HG02870 (cell line): ENCODE measurements at regions not wholly inside any gene's neighbourhood (a gene's known extent, or its start where the extent isn't known, plus 50 kb on each side); places are given as distances from the start of the nearest gene placed in this dataset.

ENCODE experiments used
- ATAC-seq: cut with Tn5 transposase; IDR thresholded peaks from one replicate; pipeline ENCODE4 v1.9.1; 2021; ENCODE audit warnings: mild to moderate bottlenecking, moderate library complexity; ENCODE audit not compliant: unreplicated experiment

DNA sequence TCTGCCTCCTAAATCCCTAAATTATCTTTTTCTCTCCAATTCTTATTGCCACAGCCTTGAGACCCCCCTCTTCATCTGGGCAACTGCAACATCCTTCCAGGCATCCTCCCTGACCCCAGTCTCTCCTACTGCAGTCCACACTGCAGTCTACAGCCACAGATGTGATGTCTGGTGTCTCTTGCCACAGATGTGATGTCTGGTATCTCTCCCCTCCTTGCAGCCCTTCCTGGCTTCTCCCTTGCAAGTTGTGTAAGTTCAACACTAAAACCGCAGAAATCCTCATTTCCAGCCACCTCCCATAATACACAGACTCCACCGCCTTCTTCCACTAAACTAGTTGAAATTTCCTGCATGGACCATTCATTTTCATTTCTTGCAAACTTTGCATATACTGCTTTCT, 113.1 kb upstream of the DDX18 start:
- ATAC-seq: no peak

DNA sequence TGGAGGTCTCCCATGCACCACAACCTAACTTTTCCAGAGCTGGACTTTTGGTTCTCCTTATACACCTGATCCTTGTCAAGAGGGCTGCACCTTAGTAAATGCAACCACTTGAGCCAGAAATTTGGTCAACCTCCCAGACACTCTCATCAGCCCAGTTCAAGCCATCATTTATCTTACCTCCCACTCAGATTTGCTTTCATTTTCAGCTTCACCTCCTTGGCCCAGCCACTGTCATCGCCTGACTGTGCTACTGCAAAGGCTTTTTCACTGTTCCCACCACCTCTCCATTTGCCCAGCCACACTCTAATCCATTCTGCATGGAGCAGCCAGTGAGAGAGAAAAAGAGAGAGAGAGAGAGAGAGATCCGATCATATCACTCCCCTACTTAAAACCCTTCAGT, 112.4 kb upstream of the DDX18 start:
- no peak for ATAC-seq

DNA sequence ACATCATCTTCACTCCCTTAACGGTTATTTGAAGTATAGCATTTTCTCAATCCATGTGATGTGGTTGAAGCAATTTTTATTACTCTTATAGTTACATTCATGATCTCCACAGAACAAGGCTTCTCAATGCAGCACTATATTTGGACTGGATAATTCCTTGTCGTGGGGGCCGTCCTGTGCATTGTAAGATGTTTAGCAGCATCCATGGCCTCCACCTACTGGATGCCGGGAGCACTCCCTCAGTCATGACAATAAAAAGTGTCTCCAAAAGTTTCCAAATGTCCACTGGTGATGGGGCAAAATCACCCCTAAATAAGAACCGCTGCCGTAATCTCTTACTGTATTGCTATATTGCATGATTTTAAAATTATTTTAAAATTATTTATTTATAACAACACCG, 110.6 kb upstream of the DDX18 start:
- no peak for ATAC-seq

DNA sequence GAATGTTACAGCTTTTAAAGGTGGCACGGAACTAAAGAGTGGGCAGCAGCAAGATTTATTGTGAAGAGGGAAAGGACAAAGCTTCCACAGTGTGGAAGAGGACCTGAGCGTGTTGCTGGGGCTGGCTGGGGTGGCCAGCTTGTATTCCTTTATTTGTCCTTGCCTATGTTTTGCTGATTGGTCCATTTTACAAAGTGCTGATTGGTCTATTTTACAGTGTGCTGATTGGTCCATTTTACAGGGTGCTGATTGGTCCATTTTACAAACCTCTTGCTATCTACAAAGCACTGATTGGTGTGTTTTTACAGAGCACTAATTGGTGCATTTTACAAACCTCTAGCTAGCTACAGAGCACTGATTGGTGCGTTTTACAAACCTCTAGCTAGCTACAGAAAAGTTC, 109.7 kb upstream of the DDX18 start:
- ATAC-seq: no peak

DNA sequence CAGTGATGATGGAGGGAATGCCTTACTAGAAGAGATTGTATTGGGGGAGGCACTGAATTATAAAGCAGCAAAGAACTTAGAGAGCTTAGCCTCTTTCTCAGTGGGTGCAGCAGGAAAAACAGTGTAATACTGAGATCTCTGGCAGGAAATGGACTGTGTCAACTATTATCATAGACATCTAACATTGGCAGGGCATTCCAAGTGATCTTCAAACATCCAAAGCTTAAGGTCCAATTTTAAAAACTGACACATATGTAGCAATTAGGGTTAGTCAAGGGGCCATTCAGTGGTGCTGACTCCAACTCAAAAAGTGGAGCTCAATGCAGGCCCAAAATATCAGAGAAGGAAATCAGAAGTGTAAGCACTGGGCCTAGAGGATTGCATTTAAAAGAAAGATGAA, 106.6 kb upstream of the DDX18 start:
- ATAC-seq: no peak

DNA sequence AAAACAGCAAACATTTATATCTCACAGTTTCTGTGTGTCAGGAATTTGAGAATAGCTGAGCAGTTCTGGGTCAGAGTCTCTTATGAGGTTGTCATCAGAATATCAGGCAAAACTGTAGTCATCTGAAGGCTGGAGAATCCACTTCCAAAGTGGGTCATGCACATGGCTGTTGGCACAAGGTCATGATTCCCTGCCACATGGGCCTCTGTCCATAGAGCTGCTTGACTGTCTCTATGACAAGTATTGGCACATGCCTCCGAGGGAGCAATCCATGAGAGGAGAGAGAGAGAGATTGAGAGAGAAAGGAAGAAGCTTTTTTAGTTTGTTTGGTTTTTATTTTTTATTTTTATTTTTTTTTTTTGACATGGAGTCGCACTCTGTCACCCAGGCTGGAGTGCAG, 101.8 kb upstream of the DDX18 start:
- ATAC-seq: no peak

DNA sequence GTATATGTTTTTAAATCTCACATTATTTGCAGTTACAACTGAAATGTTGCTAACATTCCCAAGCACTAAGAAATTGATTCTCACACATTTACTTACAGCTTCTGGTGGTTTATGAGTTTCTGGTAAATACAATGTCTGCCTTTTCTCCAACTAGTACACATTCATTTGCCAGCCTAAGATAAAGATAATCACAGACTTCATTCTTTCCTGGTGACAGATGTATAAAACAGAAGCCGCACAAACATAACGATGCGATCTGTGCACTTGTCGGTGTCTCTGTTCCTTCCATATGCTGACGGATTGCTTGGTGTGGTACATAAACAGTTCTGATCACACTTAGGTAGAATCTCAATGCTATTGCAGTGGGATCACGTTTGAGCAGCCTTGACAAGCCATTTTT, 100.4 kb upstream of the DDX18 start:
- no peak for ATAC-seq

DNA sequence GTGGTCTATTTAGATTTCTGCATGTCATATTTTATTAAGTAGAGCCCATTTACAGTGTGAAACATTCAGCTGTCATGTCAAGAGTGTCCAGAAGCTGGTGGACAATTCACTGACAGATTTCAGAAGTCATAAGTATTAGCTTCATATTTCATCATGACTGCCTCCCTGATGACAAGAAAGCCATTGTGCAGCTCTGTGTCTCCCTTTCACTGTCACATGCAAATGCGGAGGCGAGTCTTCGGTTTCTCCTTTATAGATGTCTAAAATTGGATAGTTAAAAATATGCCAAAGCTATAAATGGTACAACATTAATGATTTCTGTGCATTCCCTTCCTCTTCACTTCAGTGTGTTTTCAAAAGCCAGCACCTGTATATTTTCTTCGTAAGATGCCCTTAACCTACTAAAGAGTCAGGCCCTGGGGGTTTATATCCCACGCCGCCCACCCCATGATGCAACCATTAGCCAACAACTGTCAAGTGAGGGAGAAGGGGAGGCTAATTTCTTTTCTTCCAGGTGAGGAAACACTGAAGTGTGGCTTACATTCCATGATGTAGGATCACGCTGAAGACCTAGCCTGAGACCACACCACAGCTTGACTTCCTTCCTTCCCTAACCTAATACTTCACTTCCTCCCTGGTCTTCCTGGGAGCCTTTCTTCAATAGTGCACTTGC, 99.6 kb upstream of the DDX18 start:
- ATAC-seq: no peak

DNA sequence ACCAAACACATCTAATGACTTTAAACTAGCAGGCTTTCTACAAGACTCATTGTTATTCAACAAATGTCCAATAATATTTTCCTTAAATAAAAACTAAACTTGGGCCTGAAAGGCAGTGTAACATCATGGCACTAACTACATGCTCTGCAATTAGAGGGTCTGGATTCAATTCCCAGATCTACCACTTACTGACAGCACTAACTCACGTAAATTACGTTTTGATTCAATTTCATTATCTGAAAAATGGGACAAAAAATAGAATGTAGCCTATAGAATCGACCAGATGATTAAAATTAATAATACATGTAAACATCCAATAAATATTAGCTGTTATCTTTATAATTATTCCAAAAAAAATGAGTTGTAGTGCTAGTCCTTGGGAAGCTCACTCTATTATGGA, 98.0 kb upstream of the DDX18 start:
- ATAC-seq: no peak

DNA sequence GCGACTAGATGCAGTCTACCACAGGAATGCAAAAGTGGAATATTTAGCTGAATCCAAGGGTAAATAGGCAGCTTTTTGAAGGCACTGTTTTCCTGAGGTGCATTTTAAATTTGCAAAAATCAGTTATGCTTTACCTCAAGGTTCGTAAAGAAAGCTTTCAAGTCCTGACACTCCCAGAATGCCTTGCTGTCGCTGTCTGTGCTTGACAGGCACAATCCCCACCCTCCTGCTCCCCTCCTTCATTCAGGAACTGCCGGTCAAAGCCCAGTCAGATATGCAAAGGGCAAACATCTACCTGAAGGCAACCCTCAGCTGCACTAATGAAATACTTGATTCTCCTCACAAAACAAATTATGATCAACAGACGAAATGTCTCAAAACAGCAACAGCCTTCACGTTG, 97.4 kb upstream of the DDX18 start:
- ATAC-seq: no peak

DNA sequence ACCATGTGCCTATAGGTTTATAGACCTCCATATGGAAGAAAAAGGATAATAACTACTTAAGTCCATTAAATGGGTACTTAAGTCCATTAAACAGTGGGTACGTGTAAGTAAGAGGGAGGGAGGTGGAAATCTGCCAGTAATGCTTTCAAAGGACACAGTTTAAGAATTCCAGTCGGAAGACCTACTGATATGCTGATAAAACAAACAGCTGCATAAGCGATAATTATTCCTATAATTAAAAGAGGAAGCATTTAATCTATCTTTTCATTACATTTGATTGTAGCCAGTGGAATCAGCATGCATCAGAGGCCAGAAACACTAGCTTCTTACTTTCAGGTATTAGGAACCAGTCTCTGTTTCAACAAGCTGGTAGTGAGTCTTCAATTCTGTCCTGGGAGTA, 96.4 kb upstream of the DDX18 start:
- no peak for ATAC-seq

DNA sequence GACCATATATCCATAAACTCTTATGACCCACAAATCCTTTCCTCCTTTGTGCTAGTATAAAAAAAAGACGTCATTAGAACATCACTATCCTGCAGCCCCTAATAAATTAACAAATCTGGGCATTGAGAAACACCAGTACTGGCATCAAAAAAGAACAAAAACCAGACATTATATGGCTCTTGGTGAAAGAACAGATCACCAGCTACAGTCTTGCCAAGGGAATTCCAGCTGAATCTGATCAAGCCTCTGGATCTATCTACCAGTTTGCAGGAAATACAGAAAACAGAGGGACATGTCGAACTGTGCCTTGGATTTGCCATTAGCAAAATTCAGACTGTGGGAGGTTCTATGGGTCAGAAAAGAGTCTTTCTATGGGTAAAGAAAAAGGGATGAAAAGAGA, 93.7 kb upstream of the DDX18 start:
- ATAC-seq: no peak

DNA sequence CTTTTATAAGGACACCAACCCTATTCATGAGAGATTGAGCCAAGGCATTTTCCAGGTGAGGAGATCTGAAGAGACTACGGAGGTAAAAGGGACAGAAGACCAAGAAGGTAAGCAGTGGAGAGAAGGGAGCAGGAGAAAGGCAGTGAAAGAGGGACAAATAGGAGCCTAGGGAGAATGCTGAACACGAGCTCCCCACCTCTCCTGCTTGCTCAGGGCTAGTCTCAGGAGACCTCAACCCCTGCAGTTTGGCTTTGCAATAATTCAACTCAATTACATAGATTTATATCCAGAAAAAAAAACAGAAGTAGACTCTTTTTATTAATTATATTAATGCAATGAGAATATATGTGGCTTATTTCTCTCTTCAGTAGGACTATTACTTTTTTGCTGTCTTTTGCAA, 91.0 kb upstream of the DDX18 start:
- no peak for ATAC-seq

DNA sequence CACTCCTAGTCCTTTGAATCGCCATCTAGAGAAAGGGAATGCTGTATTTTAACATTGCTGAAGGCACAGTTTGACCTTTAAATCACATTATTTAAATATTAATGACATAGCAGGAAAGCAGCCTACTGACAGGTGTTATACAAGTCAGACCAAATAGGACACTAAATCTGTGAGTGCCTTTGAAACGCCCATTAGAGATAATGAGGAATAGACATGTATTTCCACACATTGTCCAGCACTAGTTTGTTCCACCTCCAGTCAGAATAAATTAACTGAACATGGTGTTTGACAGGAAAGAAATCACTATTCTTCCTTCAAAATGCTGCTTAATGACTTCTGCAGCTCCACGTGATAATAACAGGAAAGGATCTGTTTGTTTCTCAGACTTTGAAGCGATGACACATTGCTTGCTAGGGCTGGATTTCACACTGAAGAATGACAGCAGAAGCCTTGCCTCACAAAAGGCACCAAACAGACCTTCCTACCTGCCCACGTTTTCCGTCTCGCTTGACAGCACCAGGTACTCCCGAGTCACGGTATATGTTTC, 90.5 kb upstream of the DDX18 start:
- ATAC-seq: no peak

DNA sequence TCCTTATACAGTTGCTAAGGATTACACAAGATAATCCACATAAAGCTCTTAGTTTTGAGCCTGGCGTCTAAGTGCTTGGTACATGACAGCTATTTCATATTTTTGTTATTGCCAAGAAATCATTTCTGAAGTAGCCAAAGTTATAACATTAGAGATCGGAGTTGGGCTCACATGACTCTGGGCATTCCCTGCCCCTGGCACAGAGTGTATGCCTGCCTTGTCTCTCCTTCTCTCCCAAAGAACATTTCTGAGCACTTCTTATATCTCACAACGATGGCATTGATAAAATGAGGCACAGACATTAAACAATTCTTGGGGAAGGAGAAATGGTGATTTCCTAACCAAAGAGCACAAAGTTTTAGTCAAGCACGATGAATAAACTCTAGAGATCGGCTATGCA, 87.7 kb upstream of the DDX18 start:
- no peak for ATAC-seq

DNA sequence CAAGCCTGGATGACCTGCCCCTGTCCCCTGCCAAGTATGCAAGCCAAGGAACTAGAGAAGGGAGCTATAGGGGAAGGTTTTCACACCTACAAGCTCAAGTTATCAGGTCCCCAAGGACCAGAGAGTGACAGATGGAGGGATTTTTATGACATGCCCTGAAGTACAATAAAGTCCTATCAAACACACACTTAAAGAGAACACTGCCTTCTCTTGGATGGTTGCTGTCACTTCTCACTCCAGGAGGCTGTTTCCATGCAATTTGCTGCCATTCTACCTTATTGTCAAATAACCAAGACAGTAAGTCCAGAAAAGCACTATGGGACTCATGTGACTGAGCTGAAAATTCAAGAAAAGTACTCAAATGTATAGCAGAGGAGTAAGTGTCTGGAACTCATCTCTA, 76.6 kb upstream of the DDX18 start:
- no peak for ATAC-seq

DNA sequence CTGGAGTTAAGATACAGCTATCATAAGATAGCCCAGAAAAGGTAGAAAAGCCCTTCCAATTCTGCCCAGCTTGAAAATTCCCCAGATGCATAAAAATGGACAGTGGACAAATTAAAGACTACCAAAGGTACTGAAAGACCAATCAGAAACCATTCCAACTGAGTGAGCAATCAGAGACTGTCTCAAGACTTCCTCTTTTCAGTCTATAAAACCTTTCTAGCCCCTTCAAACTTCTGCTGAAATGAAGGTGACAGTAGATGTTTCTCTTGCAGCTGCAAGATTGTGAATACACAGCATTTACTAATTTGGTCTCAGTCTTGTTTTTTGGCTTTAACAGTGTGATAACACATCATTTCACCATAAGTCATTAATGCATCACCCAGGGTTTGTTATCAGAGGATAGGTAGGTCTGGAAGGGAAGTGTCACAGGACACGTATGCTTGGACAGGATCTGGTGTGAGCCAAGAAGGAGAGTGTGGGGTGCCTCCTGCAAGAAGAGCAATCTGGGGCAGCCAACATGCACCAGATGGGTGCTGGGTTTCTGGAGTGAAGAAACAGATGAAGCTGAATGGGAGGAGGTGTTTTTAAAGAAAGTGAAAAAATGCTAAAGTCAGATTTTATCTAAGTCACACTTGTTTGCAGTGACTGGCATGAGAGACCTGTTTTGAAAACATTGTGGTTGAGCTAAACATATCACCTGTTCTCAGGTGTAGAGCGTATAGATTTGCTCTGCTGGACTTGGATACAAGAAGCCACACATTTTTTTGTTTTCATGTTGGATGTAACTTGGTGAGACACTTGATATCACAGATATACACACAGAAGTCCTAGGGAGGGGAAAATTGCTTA, 75.3 kb upstream of the DDX18 start:
- no peak for ATAC-seq

DNA sequence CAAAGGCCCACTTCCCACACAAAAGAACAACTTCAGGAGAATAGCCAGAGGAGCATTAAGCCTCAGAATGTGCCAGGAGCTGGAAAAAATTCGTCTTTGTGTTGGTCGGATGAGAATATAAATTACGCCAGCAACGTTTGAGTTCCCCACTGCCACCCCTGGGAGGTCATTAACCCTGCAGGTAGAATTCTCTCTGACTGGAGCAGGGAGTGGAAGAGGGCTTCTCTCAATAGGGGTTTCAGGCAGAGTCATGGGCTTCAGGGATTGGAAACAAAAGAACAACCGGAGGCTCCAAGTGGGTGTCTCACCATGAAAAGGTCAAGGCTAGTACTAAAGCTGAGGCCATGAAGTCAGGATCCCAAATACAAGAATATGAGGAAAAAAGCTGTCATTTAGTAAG, 69.0 kb upstream of the DDX18 start:
- no peak for ATAC-seq

DNA sequence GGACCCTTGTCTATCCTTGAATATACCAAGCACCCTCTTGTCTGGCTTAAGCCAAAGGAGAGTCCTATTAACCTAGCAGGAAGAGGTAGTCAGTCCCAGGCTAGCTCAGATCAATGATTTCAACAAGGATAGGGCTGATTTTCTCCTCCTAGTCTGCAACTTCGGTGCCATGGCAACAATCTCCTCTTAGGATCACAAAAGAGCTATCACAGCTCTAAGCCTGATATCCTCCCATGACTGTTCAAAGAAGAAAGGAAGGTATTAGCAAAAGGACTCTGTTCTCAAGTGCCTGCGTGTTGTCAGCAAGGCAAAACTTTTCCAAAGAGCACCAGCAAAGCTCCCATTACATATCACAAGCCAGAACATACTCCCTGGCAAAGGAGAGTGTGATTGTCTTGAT, 58.7 kb upstream of the DDX18 start:
- ATAC-seq: no peak

DNA sequence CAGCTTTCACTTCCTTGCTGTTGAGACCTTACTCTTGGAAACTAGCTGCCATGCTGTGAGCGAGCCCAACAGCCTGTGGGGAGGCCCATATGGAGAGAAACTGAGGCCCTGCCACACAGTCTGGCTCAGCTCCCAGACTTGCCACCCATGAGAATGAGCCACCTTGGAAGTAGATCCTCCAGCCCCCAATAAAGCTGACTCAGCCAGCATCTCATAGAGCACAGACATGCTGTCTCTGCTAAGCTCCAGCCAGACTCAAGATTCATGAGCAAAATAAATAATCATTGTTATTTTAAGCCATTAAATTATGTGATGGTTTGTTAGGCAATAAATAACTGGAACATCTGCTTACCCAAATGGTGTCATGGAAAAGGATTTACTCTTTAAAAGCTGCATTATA, 53.6 kb upstream of the DDX18 start:
- ATAC-seq: no peak

DNA sequence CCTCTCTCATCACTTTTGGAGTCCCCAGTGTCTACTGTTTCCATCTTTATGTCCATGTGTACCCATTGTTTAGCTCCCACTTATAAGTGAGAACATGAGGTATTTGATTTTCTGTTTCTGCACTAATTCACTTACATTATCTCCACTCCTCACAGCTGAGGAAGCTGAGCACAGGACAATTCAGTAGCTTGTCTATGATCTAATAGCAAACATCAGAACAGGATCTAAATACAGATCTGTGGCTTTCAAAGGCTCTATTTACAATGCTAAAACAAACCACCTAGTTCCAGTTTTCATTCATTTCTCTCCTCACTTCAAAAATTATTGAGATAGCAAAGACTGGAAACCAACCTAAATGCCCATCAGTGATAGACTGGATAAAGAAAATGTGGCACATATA, 52.0 kb upstream of the DDX18 start:
- ATAC-seq: no peak

DNA sequence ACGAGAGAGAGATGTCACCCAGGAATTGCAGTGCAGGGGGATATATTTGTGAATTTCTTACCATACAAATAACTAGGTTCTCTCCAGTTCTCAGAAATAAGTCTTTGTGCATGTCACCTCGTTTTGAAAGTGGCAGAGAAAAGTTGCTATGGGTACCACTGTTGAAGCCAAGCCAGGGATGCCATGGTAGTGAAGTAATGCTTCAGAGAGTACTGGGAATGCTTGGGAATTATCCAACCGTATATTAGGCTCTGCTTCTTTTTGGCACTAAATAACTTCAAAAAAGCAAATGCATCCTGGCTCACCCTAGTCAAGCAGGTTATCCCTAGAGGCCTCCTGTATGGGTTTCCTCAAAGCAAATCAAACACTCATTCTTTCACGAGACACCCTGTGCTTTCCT, 50.7 kb upstream of the DDX18 start:
- no peak for ATAC-seq
